MM.1S (cell line): ENCODE measurements at regions not wholly inside any gene's neighbourhood (a gene's known extent, or its start where the extent isn't known, plus 50 kb on each side); places are given as distances from the start of the nearest gene placed in this dataset.

ENCODE experiments used
- DNase-seq: peaks from one replicate; pipeline ENCODE4 v3.0.0-alpha.2; 2015
- H2AFZ ChIP-seq: fragments of 300-600 bp; sonication (generic); 2 replicates; pipeline ENCODE4 v1.6.0; 2016; ENCODE audit warnings: antibody characterized with exemption, low read length
- H3F3A ChIP-seq: fragments of 300-600 bp; sonication (generic); 2 replicates; pipeline ENCODE4 v1.6.1; 2016; ENCODE audit warnings: mild to moderate bottlenecking, antibody characterized with exemption, low read length, moderate library complexity, mixed read lengths; ENCODE audit not compliant: insufficient read depth
- H3K27ac ChIP-seq: fragments of 300-600 bp; sonication (generic); 2 replicates; pipeline ENCODE4 v1.5.1; 2016; ENCODE audit warnings: mild to moderate bottlenecking, low read length
- H3K27me3 ChIP-seq: fragments of 300-600 bp; sonication (generic); replicated peaks from 2 replicates; pipeline ENCODE4 v1.6.0; 2016; ENCODE audit warnings: low read length; ENCODE audit not compliant: insufficient read depth
- H3K36me3 ChIP-seq: fragments of 300-600 bp; sonication (generic); replicated peaks from 2 replicates; pipeline ENCODE4 v1.6.1; 2016; ENCODE audit warnings: mild to moderate bottlenecking, low read length, mixed read lengths; ENCODE audit not compliant: insufficient read depth
- H3K4me1 ChIP-seq: fragments of 300-600 bp; sonication (generic); 2 replicates; pipeline ENCODE4 v1.6.1; 2016; ENCODE audit warnings: low read length, mixed read lengths
- H3K4me2 ChIP-seq: fragments of 300-600 bp; sonication (generic); 2 replicates; pipeline ENCODE4 v1.6.0; 2016; ENCODE audit warnings: low read depth, low read length
- H3K4me3 ChIP-seq: fragments of 300-600 bp; sonication (generic); 2 replicates; pipeline ENCODE4 v1.5.1; 2016; ENCODE audit warnings: low read length, mixed read lengths
- H3K79me2 ChIP-seq: fragments of 300-600 bp; sonication (generic); 2 replicates; pipeline ENCODE4 v1.6.1; 2016; ENCODE audit warnings: mixed run types, low read length, mixed read lengths
- H3K9ac ChIP-seq: fragments of 300-600 bp; sonication (generic); 2 replicates; pipeline ENCODE4 v1.6.1; 2016; ENCODE audit warnings: low read length, mixed read lengths
- H3K9me2 ChIP-seq: fragments of 300-600 bp; sonication (generic); replicated peaks from 2 replicates; pipeline ENCODE4 v1.6.1; 2016; ENCODE audit warnings: mild to moderate bottlenecking, low read length, mixed read lengths; ENCODE audit not compliant: insufficient read depth
- H3K9me3 ChIP-seq: fragments of 300-600 bp; sonication (generic); replicated peaks from 2 replicates; pipeline ENCODE4 v1.6.1; 2016; ENCODE audit warnings: mild to moderate bottlenecking, low read length, mixed read lengths; ENCODE audit not compliant: insufficient read depth
- H4K20me1 ChIP-seq: fragments of 300-600 bp; sonication (generic); 2 replicates; pipeline ENCODE4 v1.6.1; 2016; ENCODE audit warnings: mild to moderate bottlenecking, low read length, moderate library complexity, mixed read lengths; ENCODE audit not compliant: insufficient read depth
- CTCF ChIP-seq: fragments of 300-600 bp; sonication (generic); IDR thresholded peaks from 2 replicates; pipeline ENCODE4 v1.5.1; 2016; ENCODE audit warnings: antibody characterized with exemption, low read length, mixed read lengths
- EZH2 ChIP-seq: fragments of 300-600 bp; sonication (generic); optimal IDR thresholded peaks from 2 replicates; pipeline ENCODE3; 2017; ENCODE audit warnings: low read depth, mild to moderate bottlenecking, antibody characterized with exemption, low read length, mixed read lengths
- EZH2phosphoT487 ChIP-seq: fragments of 300-600 bp; sonication (generic); IDR thresholded peaks from 2 replicates; pipeline ENCODE4 v1.6.1; 2018; ENCODE audit warnings: antibody characterized with exemption, low read length

- DNase-seq: no peak
- H3K9ac ChIP-seq: no peak overlapping the region
- no peak overlapping the region for H3K27ac ChIP-seq
- no peaks in the 10 kb centered on the region for H3K4me1 ChIP-seq
- H3K4me2 ChIP-seq: no peak overlapping the region
- H3K4me3 ChIP-seq: no peak overlapping the region
- H3K27me3 ChIP-seq: 0 out of 2 replicates have a peak, but pooled peaks cover 10% of the 10 kb centered on the region
- H3K9me2 ChIP-seq: no peaks in the 10 kb centered on the region
- no peaks in the 10 kb centered on the region for H3K79me2 ChIP-seq
- no peak overlapping the region for H2AFZ ChIP-seq
- no peaks in the 10 kb centered on the region for H3K36me3 ChIP-seq
- TF ChIP-seq EZH2phosphoT487: no peak
- no peak for TF ChIP-seq CTCF
- TF ChIP-seq EZH2: no peak
- no peaks in the 10 kb centered on the region for H3K9me3 ChIP-seq
- H4K20me1 ChIP-seq: no peaks in the 10 kb centered on the region
- H3F3A ChIP-seq: no peaks in the 10 kb centered on the region
Measured at GRCh38 chr17:6325051-6325450, 109.9 kb downstream of the AIPL1 start.

- H3K4me1 ChIP-seq: no peaks in the 10 kb centered on the region
- H3K27ac ChIP-seq: no peak overlapping the region
- H3K4me2 ChIP-seq: no peak overlapping the region
- H3K27me3 ChIP-seq: 0 out of 2 replicates have a peak, but pooled peaks cover 10% of the 10 kb centered on the region
- TF ChIP-seq EZH2 (no peak), CTCF (no peak), EZH2phosphoT487 (no peak)
- H3K9me2 ChIP-seq: no peaks in the 10 kb centered on the region
- H3K9me3 ChIP-seq: no peaks in the 10 kb centered on the region
- no peaks in the 10 kb centered on the region for H3K79me2 ChIP-seq
- no peak for DNase-seq
- no peaks in the 10 kb centered on the region for H3K36me3 ChIP-seq
- H2AFZ ChIP-seq: no peak overlapping the region
- H3K9ac ChIP-seq: no peak overlapping the region
- no peaks in the 10 kb centered on the region for H4K20me1 ChIP-seq
- H3K4me3 ChIP-seq: no peak overlapping the region
- no peaks in the 10 kb centered on the region for H3F3A ChIP-seq
Measured at GRCh38 chr17:6323626-6324356, 111.1 kb downstream of the AIPL1 start.

GRCh38 chr17:6322316-6322715 is 112.6 kb downstream of the AIPL1 start:
- Histone ChIP-seq H3K36me3 (no peaks in the 10 kb centered on the region), H3K4me2 (no peak overlapping the region)

More at GRCh38 chr17:6322316-6322715, 112.6 kb downstream of the AIPL1 start:
- Histone ChIP-seq H3K27me3 (0 out of 2 replicates have a peak, but pooled peaks cover 10% of the 10 kb centered on the region), H3K9me2 (no peaks in the 10 kb centered on the region), H4K20me1 (no peaks in the 10 kb centered on the region), H2AFZ (no peak overlapping the region), H3K4me3 (no peak overlapping the region), H3K4me1 (no peaks in the 10 kb centered on the region), H3K79me2 (no peaks in the 10 kb centered on the region), H3K9ac (no peak overlapping the region), H3K9me3 (no peaks in the 10 kb centered on the region), H3K27ac (no peak overlapping the region), H3F3A (no peaks in the 10 kb centered on the region)
- TF ChIP-seq EZH2phosphoT487 (no peak), CTCF (no peak), EZH2 (no peak)
- no peak for DNase-seq
